Fibroblast of peridontal ligament (primary cell): ENCODE measurements at regions not wholly inside any gene's neighbourhood (a gene's known extent, or its start where the extent isn't known, plus 50 kb on each side); places are given as distances from the start of the nearest gene placed in this dataset.
"Not testable (repeated sequence)": the region's sequence is repeated elsewhere in the genome, so short reads cannot be mapped to it uniquely, and the experiment has no call there.

Experiments used
- DNase-seq: peaks from one replicate; pipeline ENCODE4 v3.0.0-alpha.2; 2010; ENCODE audit errors: extremely low read depth

DNA sequence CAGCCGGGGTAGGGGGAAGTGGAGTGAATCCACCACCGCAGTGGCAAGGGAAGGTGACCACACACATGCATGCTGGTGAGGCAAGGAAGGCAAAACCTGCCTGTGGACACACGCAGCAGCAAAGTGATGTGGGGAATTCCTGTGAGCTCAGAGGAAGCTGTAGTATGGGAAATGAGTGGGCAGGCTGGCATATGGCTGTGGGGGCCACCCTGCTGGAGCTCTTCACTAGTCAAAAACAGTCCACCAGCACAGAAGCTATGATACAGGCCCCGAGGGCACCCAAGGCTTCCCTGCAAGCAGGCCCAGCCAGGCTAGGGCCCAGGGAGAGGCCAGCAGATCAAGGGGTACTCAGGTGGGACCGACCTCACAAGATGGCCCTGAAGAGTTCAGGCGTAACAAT lies 239.1 kb downstream of the CHM start:
- no peak for DNase-seq

DNA sequence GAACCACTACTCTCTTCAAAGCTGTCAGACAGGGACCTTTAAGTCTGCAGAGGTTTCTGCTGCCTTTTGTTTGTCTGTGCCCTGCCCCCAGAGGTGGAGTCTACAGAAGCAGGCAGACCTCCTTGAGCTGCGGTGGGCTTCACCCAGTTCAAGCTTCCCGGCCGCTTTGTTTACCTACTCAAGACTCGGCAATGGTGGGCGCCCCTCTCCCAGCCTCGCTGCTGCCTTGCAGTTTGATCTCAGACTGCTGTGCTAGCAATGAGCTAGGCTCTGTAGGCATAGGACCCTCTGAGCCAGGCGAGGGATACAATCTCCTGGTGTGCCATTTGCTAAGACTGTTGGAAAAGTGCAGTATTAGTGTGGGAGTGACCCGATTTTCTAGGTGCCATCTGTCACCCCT lies 275.0 kb downstream of the CHM start:
- not testable (repeated sequence) for DNase-seq

- DNase-seq: no peak
These were observed 281.7 kb downstream of the CHM start for GRCh38 chrX:85765651-85766050.

- not testable (repeated sequence) for DNase-seq
These were observed 324.3 kb downstream of the CHM start for GRCh38 chrX:85723025-85723424.

DNA sequence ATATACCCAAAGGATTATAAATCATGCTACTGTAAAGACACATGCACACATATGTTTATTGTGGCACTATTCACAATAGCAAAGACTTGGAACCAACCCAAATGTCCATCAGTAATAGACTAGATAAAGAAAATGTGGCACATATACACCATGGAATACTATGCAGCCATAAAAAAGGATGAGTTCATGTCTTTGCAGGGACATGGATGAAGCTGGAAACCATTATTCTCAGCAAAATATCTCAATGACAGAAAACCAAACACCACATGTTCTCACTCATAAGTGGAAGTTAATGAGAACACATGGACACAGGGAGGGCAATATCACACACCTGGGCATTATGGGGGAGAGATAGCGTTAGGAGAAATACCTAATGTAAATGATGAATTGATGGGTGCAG lies 323.8 kb upstream of the POF1B start:
- DNase-seq: not testable (repeated sequence)

DNA sequence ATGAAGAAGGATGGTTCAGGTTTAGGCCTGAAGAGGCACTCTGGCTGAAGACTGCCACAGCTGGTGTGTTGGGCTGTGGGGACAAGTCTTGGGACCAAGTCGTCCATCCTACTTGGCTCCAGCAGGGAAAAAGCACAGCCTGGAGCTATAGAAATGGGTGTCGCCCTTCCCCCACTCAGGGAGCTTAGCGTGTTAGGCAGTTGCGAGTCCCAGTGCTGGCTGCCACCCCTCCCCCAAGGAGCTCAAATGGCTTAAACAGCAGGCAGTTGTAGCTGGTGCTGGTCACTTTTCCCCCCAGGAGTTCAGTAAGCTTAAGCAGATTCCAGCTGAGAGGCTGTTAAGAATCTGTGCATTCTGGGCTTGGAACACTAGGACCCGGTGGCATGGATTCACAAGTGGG lies 319.5 kb upstream of the POF1B start:
- DNase-seq: no peak

GRCh38 chrX:85685843-85686242 lies 306.4 kb upstream of the POF1B start:
- DNase-seq: no peak

- DNase-seq: no peak
These were observed 287.0 kb upstream of the POF1B start for GRCh38 chrX:85666471-85666870.

GRCh38 chrX:85663970-85664369 lies 284.5 kb upstream of the POF1B start:
- DNase-seq: not testable (repeated sequence)

GRCh38 chrX:85630901-85631300 lies 251.4 kb upstream of the POF1B start:
- DNase-seq: no peak

GRCh38 chrX:85627363-85627762 lies 247.9 kb upstream of the POF1B start:
- peak; percentile 0 for DNase-seq

DNA sequence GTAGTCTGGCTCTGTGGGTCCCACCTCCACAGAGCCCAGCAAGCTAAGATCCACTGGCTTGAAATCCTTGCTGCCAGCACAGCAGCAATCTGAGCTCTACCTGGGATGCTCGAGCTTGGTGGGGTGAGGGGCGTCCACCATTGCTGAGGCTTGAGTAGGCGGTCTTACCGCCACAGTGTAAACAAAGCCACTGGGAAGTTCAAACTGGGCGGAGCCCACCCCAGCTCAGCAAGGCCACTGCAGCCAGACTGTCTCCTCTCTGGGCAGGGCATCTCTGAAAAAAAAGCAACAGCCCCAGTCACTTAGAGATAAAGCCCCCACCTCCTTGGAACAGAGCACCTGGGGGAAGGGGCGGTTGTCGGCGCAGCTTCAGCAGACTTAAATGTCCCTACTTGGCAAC lies 243.2 kb upstream of the POF1B start:
- DNase-seq: no peak

DNA sequence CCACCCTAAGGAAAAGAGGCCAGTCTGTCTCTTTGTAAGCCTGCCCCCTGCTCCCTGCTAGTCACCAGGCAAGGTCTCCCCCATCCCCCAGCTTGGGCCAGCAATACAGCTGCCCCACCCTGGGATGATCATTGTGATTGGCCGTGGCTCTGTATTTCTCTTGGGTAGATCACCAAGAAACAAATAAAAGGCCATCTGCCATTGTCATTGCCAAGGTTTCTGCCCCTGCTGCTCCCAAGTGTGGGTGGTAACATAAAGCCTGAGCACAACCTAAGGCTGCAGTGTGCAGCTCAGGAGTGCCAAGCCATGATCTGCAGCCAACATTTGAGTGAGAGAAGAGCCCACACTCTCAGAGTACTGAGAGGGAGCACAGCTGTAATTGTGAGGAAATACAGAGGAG lies 241.0 kb upstream of the POF1B start:
- DNase-seq: no peak

- no peak for DNase-seq
These were observed 240.5 kb upstream of the POF1B start for GRCh38 chrX:85619962-85620361.

- peak; percentile 16 for DNase-seq
These were observed 232.5 kb upstream of the POF1B start for GRCh38 chrX:85611926-85612325.

- DNase-seq: no peak
These were observed 213.5 kb upstream of the POF1B start for GRCh38 chrX:85592980-85593379.

- no peak for DNase-seq
These were observed 212.1 kb upstream of the POF1B start for GRCh38 chrX:85591536-85591935.

DNA sequence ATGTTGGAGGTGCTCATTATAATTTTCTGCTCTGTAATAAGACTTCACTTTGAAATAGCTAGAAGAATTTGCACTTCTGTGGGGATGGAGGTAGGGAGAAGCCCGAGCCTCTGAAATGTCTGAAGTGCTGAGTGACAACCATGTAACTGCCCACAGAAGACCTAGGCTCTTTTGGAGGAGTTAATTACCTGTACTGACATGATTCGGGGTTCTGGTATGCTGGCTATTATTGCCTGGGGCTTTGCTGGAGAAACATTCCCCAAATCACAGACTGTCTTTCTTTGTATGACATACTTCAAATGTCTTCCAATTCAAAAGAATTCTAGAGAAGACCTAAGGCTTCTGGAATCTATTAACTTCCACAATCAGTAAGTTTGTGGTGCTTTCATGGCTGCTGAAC lies 211.2 kb upstream of the POF1B start:
- DNase-seq: no peak

GRCh38 chrX:85573801-85574200 lies 194.3 kb upstream of the POF1B start:
- DNase-seq: no peak

DNA sequence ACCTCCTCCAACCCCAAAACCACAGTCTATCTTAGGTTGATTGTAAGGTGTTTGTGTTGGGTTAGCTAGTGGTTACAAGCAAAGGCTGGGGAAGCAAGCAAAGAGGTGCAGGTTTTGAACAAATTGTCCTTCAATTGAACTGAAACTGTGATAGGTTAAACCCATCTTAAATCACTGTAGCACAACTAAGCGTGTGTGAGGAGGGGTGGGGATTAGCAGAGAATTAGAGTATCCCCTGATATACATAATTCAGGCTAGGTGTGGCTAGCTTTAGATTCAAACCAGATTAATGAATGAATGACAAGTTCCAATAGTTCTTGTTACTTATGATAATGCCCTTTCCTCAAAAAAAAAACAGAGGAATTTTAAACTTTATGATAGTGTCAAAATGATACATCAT lies 191.0 kb upstream of the POF1B start:
- no peak for DNase-seq

DNA sequence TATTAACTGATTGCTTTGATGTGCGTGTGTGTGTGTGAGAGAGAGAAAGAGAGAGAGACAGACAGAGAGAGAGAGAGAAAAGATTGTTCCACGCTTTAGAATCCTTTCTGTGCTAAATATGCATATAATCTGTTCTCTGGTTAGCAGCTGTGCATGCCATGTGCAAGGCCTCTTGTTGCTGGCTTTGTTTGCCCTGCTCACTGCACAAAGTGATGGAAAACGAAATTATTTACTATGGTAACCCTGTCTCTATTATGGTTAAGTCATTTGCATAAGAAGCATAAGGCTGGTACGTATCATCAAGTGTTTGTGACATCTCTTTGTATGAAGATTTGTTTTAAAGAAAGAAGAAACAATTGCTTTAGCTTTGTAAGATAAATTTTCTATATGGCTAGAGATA lies 190.2 kb upstream of the POF1B start:
- no peak for DNase-seq

DNA sequence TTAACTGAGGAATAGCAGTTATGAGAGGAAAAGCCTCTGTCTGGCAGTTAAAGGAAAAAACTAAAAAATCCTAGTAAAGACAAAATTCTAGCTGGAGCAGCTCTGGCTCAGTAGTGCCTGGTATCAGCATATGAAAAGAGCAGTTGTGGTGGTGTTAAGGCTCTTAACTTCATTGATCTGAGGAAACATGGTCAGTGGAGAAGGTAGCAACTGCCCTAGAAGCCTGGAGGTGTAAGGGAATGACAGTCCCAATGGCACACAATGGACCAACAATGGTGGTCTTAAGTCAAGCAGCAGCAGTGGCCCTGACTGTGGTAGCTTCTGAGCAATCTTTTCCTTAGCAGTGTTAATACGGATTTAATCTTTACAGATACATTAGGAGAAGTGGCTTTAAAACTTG lies 189.6 kb upstream of the POF1B start:
- DNase-seq: no peak

- no peak for DNase-seq
These were observed 181.8 kb upstream of the POF1B start for GRCh38 chrX:85561231-85561630.

- peak; percentile 3 for DNase-seq
These were observed 165.1 kb upstream of the POF1B start for GRCh38 chrX:85544609-85545008.

DNA sequence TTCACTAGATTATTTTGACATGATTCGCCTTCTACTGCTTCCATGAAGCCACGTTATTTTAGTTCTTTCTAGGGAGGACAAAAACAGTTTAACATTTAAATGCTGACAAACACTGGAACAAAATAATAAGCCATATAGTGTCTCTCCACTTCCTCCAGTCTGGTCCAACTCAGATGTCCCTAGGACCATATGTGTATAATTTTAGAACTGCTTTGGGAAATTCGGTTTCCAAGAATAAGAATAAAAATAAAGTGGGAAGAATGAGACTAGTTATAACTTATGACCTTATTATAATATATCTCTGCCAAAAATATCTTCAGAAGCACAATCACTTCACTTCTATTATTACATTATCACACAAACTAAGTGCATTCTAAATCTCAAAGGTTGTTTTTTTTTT lies 164.4 kb upstream of the POF1B start:
- no peak for DNase-seq
